SK-N-SH treated with all-trans-retinoic acid at 6 μM for 48 hours (cell line): ENCODE measurements at regions not wholly inside any gene's neighbourhood (a gene's known extent, or its start where the extent isn't known, plus 50 kb on each side); places are given as distances from the start of the nearest gene placed in this dataset.
"Not testable (repeated sequence)": the region's sequence is repeated elsewhere in the genome, so short reads cannot be mapped to it uniquely, and the experiment has no call there.

Source experiments
- ATAC-seq: fragments of 200-7000 bp; cut with Tn5 transposase; 3 replicates; pipeline ENCODE4 v1.9.1; 2020; ENCODE audit warnings: mild to moderate bottlenecking, moderate library complexity
- ARNTL ChIP-seq: fragments of 450-650 bp; formaldehyde crosslinking; IDR thresholded peaks from 2 replicates; pipeline ENCODE4 v1.5.0; 2020; ENCODE audit warnings: low read depth, mild to moderate bottlenecking, moderate library complexity, borderline replicate concordance
- BACH2 ChIP-seq: fragments of 250-450 bp; sonication (Bioruptor Pico); IDR thresholded peaks from 2 replicates; pipeline ENCODE4 v1.9.0; 2021; ENCODE audit warnings: mild to moderate bottlenecking, borderline replicate concordance
- CSDC2 ChIP-seq: fragments of 250-450 bp; sonication (Bioruptor Pico); IDR thresholded peaks from 2 replicates; pipeline ENCODE4 v1.5.0; 2020; ENCODE audit warnings: mild to moderate bottlenecking, moderate library complexity
- CSRNP3 ChIP-seq: fragments of 250-450 bp; sonication (Bioruptor Pico); IDR thresholded peaks from 2 replicates; pipeline ENCODE4 v1.5.1; 2021; ENCODE audit warnings: mild to moderate bottlenecking, moderate library complexity
- ESRRG ChIP-seq: fragments of 250-450 bp; sonication (Bioruptor Pico); IDR thresholded peaks from 2 replicates; pipeline ENCODE4 v1.6.1; 2021; ENCODE audit warnings: mild to moderate bottlenecking
- GLIS3 ChIP-seq: fragments of 250-450 bp; sonication (Bioruptor Pico); IDR thresholded peaks from 2 replicates; pipeline ENCODE4 v1.5.0; 2020; ENCODE audit warnings: mild to moderate bottlenecking, moderate library complexity
- ISL1 ChIP-seq: fragments of 250-450 bp; sonication (Bioruptor Pico); IDR thresholded peaks from 2 replicates; pipeline ENCODE4 v2.1.2; 2022; ENCODE audit warnings: mild to moderate bottlenecking, moderate library complexity
- OSR1 ChIP-seq: fragments of 250-450 bp; sonication (Bioruptor Pico); IDR thresholded peaks from 2 replicates; pipeline ENCODE4 v1.8.0; 2022; ENCODE audit warnings: moderate library complexity, mild to moderate bottlenecking, inconsistent platforms
- PATZ1 ChIP-seq: fragments of 250-450 bp; sonication (Bioruptor Pico); IDR thresholded peaks from 2 replicates; pipeline ENCODE4 v1.8.0; 2020; ENCODE audit warnings: mild to moderate bottlenecking, moderate library complexity, borderline replicate concordance
- POU6F1 ChIP-seq: fragments of 250-450 bp; sonication (Bioruptor Pico); IDR thresholded peaks from 2 replicates; pipeline ENCODE4 v1.8.0; 2021; ENCODE audit warnings: low read depth, mild to moderate bottlenecking, moderate library complexity, borderline replicate concordance
- PPARA ChIP-seq: fragments of 250-450 bp; sonication (Bioruptor Pico); IDR thresholded peaks from 2 replicates; pipeline ENCODE4 v1.5.0; 2020; ENCODE audit warnings: mild to moderate bottlenecking, borderline replicate concordance
- RARB ChIP-seq: fragments of 250-450 bp; sonication (Bioruptor Pico); IDR thresholded peaks from 2 replicates; pipeline ENCODE4 v1.8.0; 2021; ENCODE audit warnings: mild to moderate bottlenecking, moderate library complexity
- SNAI2 ChIP-seq: fragments of 250-450 bp; sonication (Bioruptor Pico); IDR thresholded peaks from 2 replicates; pipeline ENCODE4 v1.5.0; 2020; ENCODE audit warnings: mild to moderate bottlenecking, moderate library complexity
- TOX ChIP-seq: fragments of 250-450 bp; sonication (Bioruptor Pico); IDR thresholded peaks from 2 replicates; pipeline ENCODE4 v1.8.0; 2021; ENCODE audit warnings: mild to moderate bottlenecking, moderate library complexity, borderline replicate concordance
- TSHZ2 ChIP-seq: fragments of 250-450 bp; sonication (Bioruptor Pico); IDR thresholded peaks from 2 replicates; pipeline ENCODE4 v1.5.0; 2020; ENCODE audit warnings: mild to moderate bottlenecking, moderate library complexity
- ZC3H10 ChIP-seq: fragments of 250-450 bp; sonication (Bioruptor Pico); IDR thresholded peaks from 2 replicates; pipeline ENCODE4 v1.5.1; 2021; ENCODE audit warnings: mild to moderate bottlenecking, moderate library complexity
- ZFP3 ChIP-seq: fragments of 250-450 bp; sonication (Bioruptor Pico); IDR thresholded peaks from 2 replicates; pipeline ENCODE4 v1.5.0; 2020; ENCODE audit warnings: mild to moderate bottlenecking, moderate library complexity
- ZFP30 ChIP-seq: fragments of 450-650 bp; formaldehyde crosslinking; IDR thresholded peaks from 2 replicates; pipeline ENCODE4 v1.5.0; 2022; ENCODE audit warnings: mild to moderate bottlenecking, moderate library complexity
- ZNF565 ChIP-seq: fragments of 450-650 bp; formaldehyde crosslinking; conservative IDR thresholded peaks from 2 replicates; pipeline ENCODE4 v1.5.0; 2020; ENCODE audit warnings: low read depth, mild to moderate bottlenecking, moderate library complexity
- ZNF70 ChIP-seq: fragments of 450-650 bp; formaldehyde crosslinking; IDR thresholded peaks from 2 replicates; pipeline ENCODE4 v1.5.0; 2020; ENCODE audit warnings: mild to moderate bottlenecking, moderate library complexity
- ZNF8 ChIP-seq: fragments of 450-650 bp; formaldehyde crosslinking; IDR thresholded peaks from 2 replicates; pipeline ENCODE4 v1.5.0; 2020; ENCODE audit warnings: mild to moderate bottlenecking, moderate library complexity

- ATAC-seq: no peak
These were observed 136.5 kb downstream of the COX18 start for GRCh38 chr4:72933029-72933428.

GRCh38 chr4:72931346-72931745 is 138.2 kb downstream of the COX18 start:
- no peak for ATAC-seq
- TF ChIP-seq CSDC2 (CRISPR knock-in tag): no peak
- TF ChIP-seq ZNF8 (CRISPR knock-in tag): no peak
- TF ChIP-seq, all 23 proteins: peak for 0

More at GRCh38 chr4:72933029-72933428, 136.5 kb downstream of the COX18 start:
- TF ChIP-seq RARB (CRISPR knock-in tag) (no peak), ZNF70 (CRISPR knock-in tag) (no peak)

- not testable (repeated sequence) for ATAC-seq
These were observed 139.8 kb downstream of the COX18 start for GRCh38 chr4:72929596-72930274.

GRCh38 chr4:72924814-72925213 is 144.7 kb downstream of the COX18 start:
- no peak for ATAC-seq
- no peak for TF ChIP-seq ZNF8 (CRISPR knock-in tag)
- TF ChIP-seq ZNF565: no peak
- no peak for TF ChIP-seq PATZ1 (CRISPR knock-in tag)
- no peak for TF ChIP-seq OSR1 (CRISPR knock-in tag)
- TF ChIP-seq ZFP30 (CRISPR knock-in tag): no peak
- TF ChIP-seq TSHZ2 (CRISPR knock-in tag): no peak
- TF ChIP-seq PPARA (CRISPR knock-in tag): no peak
- TF ChIP-seq CSRNP3: no peak
- TF ChIP-seq ZFP3: no peak
- TF ChIP-seq ZC3H10 (CRISPR knock-in tag): no peak
- no peak for TF ChIP-seq POU6F1 (CRISPR knock-in tag)
- TF ChIP-seq GLIS3 (CRISPR knock-in tag): no peak
- TF ChIP-seq ISL1 (CRISPR knock-in tag): no peak
- TF ChIP-seq TOX (CRISPR knock-in tag): no peak
- TF ChIP-seq RARB (CRISPR knock-in tag): no peak
- TF ChIP-seq, all 23 proteins: peak for 0

GRCh38 chr4:72919937-72920336 is 149.6 kb downstream of the COX18 start:
- no peak for TF ChIP-seq CSDC2 (CRISPR knock-in tag)
- no peak for TF ChIP-seq ZNF70 (CRISPR knock-in tag)
- TF ChIP-seq TOX (CRISPR knock-in tag): no peak
- no peak for ATAC-seq

- no peak for ATAC-seq
- TF ChIP-seq GLIS3 (CRISPR knock-in tag) (no peak), ESRRG (CRISPR knock-in tag) (no peak), TSHZ2 (CRISPR knock-in tag) (no peak), BACH2 (no peak), SNAI2 (CRISPR knock-in tag) (no peak), ZFP30 (CRISPR knock-in tag) (no peak), ARNTL (CRISPR knock-in tag) (no peak), PPARA (CRISPR knock-in tag) (no peak), ZNF8 (CRISPR knock-in tag) (no peak), RARB (CRISPR knock-in tag) (no peak)
These were observed 150.1 kb downstream of the COX18 start for GRCh38 chr4:72919464-72919863.
